ENCODE measurements at regions not wholly inside any gene's neighbourhood (a gene's known extent, or its start where the extent isn't known, plus 50 kb on each side); places are given as distances from the start of the nearest gene placed in this dataset.

- FAIRE-seq, result no peak
- no peaks in the 10 kb centered on the region for H3K4me1 ChIP-seq
- H3K9me3 ChIP-seq, result no peaks in the 10 kb centered on the region
- TF ChIP-seq CTCF (IDR thresholded peaks at IDR 0.05), result no peak
- TF ChIP-seq KDM5A (IDR thresholded peaks at IDR 0.05), result no peak
- no peak for TF ChIP-seq HEYL (CRISPR knock-in tag; IDR thresholded peaks at IDR 0.05)
- no peak for TF ChIP-seq HOXB13 (CRISPR knock-in tag; IDR thresholded peaks at IDR 0.05; ENCODE audit: low read depth)
- TF ChIP-seq FOXS1 (CRISPR knock-in tag; IDR thresholded peaks at IDR 0.05), result no peak
- TF ChIP-seq PBX3 (IDR thresholded peaks at IDR 0.05), result no peak
- TF ChIP-seq CHD4 (IDR thresholded peaks at IDR 0.05; ENCODE audit: borderline replicate concordance), result no peak
- TF ChIP-seq SREBF2 (IDR thresholded peaks at IDR 0.05), result no peak
- ATAC-seq, result no peak
- H3K4me3 ChIP-seq, result no peak overlapping the region
- H3K4me2 ChIP-seq, result no peak overlapping the region
- DNase-seq (ENCODE audit: low read depth in 1 of 2, low spot score in 1 of 2), result no peak
- ChIA-PET POLR2A (no interaction called here), CTCF (interaction anchor here (1.0 kb wide), 1 partner anchor 10 kb away, joined by 3 read pairs; no protein-coding TSS in a partner anchor)
- no peak overlapping the region for H3K27ac ChIP-seq
- WGBS (ENCODE audit: missing lambda C conversion rate), result 13% methylated on average over 6 of the region's 6 CpGs
Observed at GRCh38 chr16:18049547-18050133, 286.9 kb downstream of the NPIPA8 start.

- DNase-seq (ENCODE audit: low read depth in 1 of 2, low spot score in 1 of 2) (no peak), FAIRE-seq (no peak), ATAC-seq (no peak)
- H3K4me2 ChIP-seq, result no peak overlapping the region
- ChIA-PET CTCF (interaction anchor here (1.0 kb wide), 1 partner anchor 9 kb away, joined by 3 read pairs; no protein-coding TSS in a partner anchor), POLR2A (no interaction called here)
- 32% methylated on average over 4 of the region's 4 CpGs for WGBS (ENCODE audit: missing lambda C conversion rate)
- TF ChIP-seq NPAS2 (CRISPR knock-in tag; IDR thresholded peaks at IDR 0.05; ENCODE audit: borderline replicate concordance) (no peak), BCL3 (IDR thresholded peaks at IDR 0.05) (no peak), EHMT2 (IDR thresholded peaks at IDR 0.05; ENCODE audit: low read depth) (no peak), HDAC2 (IDR thresholded peaks at IDR 0.05) (no peak), GATA3 (IDR thresholded peaks at IDR 0.05; ENCODE audit: borderline replicate concordance) (no peak), RCOR1 (IDR thresholded peaks at IDR 0.05; ENCODE audit: low read depth, low read length) (no peak), ZSCAN20 (CRISPR knock-in tag; IDR thresholded peaks at IDR 0.05) (no peak)
- no peaks in the 10 kb centered on the region for H3K4me1 ChIP-seq
- no peak overlapping the region for H3K4me3 ChIP-seq
- H3K27ac ChIP-seq, result no peak overlapping the region
- no peaks in the 10 kb centered on the region for H3K9me3 ChIP-seq
Observed at GRCh38 chr16:18048853-18049546, 287.5 kb downstream of the NPIPA8 start.

- Histone ChIP-seq H3K27ac (no peak overlapping the region), H3K4me1 (no peaks in the 10 kb centered on the region), H3K4me2 (no peak overlapping the region), H3K9me3 (no peaks in the 10 kb centered on the region), H3K4me3 (no peak overlapping the region)
- ChIA-PET CTCF (no interaction called here), POLR2A (no interaction called here)
- FAIRE-seq (no peak), DNase-seq (ENCODE audit: low read depth in 1 of 2, low spot score in 1 of 2) (no peak), ATAC-seq (no peak)
- 33% methylated on average over 6 of the region's 6 CpGs for whole genome bisulfite sequencing (ENCODE audit: missing lambda C conversion rate)
- TF ChIP-seq ATOH8 (CRISPR knock-in tag; IDR thresholded peaks at IDR 0.05; ENCODE audit: low read depth) (no peak), MAZ (IDR thresholded peaks at IDR 0.05; ENCODE audit: borderline replicate concordance, low read depth, low read length) (no peak), FOSL2 (IDR thresholded peaks at IDR 0.05) (no peak), FOSL2 (CRISPR knock-in tag; IDR thresholded peaks at IDR 0.05) (no peak), FOSB (CRISPR knock-in tag; IDR thresholded peaks at IDR 0.05) (no peak), CHD4 (IDR thresholded peaks at IDR 0.05; ENCODE audit: borderline replicate concordance) (no peak), ESRRA (IDR thresholded peaks at IDR 0.05; ENCODE audit: borderline replicate concordance, low read length) (no peak), BCL3 (IDR thresholded peaks at IDR 0.05) (no peak), ZNF302 (CRISPR knock-in tag; IDR thresholded peaks at IDR 0.05) (no peak), NFE2L2 (conservative IDR thresholded peaks at IDR 0.05; ENCODE audit: low read length) (no peak), EHF (CRISPR knock-in tag; IDR thresholded peaks at IDR 0.05) (no peak), EHMT2 (IDR thresholded peaks at IDR 0.05; ENCODE audit: low read depth) (no peak), JUNB (IDR thresholded peaks at IDR 0.05) (no peak)
Observed at GRCh38 chr16:18047761-18048160, 288.8 kb downstream of the NPIPA8 start.
